NB4 (cell line): ENCODE measurements at regions not wholly inside any gene's neighbourhood (a gene's known extent, or its start where the extent isn't known, plus 50 kb on each side); places are given as distances from the start of the nearest gene placed in this dataset.

Experiments used
- MYC ChIP-seq: IDR thresholded peaks from 2 replicates; pipeline ENCODE4 v1.6.1; 2011; ENCODE audit warnings: low read depth, low read length
- POLR2A ChIP-seq: IDR thresholded peaks from 2 replicates; pipeline ENCODE4 v1.6.1; 2011; ENCODE audit warnings: mild to moderate bottlenecking; ENCODE audit not compliant: insufficient read length; ENCODE audit errors: extremely low read depth
- TF ChIP-seq, protein P1 (sequence below): IDR thresholded peaks from one replicate; pipeline ENCODE4 v1.5.1; 2012; ENCODE audit warnings: low read depth, low read length
- TF ChIP-seq, protein P2 (sequence below): IDR thresholded peaks from 2 replicates; pipeline ENCODE4 v1.6.1; 2011; ENCODE audit warnings: low read depth, low read length

DNA sequence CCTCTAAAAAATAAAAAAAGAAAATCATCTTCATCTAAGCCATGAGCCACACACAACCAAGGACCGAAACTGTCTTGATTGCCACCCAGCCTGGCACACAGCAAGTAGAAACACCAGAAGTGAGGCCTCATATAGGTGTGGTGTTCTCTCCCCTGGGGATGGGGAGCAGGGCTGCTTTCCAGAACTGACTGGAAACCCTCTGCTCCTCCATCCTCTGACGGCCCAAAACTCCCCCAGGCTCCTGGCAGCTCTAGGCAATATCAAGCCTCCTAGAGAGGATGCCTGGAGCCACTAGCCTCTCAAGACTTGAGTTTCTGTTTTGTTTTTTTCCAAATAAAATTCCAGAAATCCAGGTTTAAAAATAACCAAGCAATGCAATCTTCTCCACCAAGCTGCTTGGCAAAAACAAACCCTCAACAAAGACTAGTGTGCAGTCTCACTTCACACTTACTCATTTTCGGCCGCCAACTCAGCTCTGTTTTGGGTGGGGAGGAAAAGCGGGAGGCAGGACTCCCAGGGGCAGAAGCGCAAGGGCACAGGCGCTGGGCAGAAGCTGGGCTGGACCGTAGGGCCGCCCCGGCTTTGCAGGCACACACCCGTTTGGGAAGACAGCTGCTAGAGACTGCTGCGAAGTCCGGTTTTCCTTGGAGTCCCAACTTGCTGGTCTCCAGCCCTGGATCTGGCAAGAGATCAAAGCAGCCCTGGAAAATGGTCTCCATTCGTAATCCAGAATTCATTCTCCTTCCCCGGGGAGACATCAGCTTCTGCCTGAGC is 78.2 kb upstream of the CAPZB start:
- TF ChIP-seq, protein P1, sequence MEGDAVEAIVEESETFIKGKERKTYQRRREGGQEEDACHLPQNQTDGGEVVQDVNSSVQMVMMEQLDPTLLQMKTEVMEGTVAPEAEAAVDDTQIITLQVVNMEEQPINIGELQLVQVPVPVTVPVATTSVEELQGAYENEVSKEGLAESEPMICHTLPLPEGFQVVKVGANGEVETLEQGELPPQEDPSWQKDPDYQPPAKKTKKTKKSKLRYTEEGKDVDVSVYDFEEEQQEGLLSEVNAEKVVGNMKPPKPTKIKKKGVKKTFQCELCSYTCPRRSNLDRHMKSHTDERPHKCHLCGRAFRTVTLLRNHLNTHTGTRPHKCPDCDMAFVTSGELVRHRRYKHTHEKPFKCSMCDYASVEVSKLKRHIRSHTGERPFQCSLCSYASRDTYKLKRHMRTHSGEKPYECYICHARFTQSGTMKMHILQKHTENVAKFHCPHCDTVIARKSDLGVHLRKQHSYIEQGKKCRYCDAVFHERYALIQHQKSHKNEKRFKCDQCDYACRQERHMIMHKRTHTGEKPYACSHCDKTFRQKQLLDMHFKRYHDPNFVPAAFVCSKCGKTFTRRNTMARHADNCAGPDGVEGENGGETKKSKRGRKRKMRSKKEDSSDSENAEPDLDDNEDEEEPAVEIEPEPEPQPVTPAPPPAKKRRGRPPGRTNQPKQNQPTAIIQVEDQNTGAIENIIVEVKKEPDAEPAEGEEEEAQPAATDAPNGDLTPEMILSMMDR = no peak
- TF ChIP-seq MYC = no peak
- TF ChIP-seq, protein P2, sequence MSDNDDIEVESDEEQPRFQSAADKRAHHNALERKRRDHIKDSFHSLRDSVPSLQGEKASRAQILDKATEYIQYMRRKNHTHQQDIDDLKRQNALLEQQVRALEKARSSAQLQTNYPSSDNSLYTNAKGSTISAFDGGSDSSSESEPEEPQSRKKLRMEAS = no peak
- no peak for TF ChIP-seq POLR2A
